ENCODE measurements at regions not wholly inside any gene's neighbourhood (a gene's known extent, or its start where the extent isn't known, plus 50 kb on each side); places are given as distances from the start of the nearest gene placed in this dataset.

DNA sequence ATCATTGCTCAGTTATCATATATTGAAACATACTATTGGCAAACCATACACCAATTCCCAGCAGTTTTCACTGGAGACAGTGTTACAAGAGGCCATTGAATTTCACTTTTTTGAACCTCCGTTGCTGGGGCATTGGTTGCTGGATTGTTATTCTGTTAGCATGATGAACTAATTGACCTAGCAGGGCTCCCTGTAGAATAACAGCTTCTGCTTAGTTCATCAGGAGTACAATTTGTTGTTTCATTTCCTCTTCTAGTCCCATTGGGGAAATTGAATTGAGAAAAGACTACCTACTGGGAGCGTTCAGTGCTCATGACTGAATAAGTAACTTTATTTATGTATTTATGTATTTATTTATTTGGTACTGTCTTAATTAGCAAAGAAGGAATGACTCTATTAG is 151.6 kb downstream of the SLIT2 start:
- no peak overlapping the region for H2BK15ac ChIP-seq (ENCODE audit: low read depth, low read length)
- in situ Hi-C loops (cut with MboI; ENCODE audit: low sequenced_read_pairs) (no loop called here), dilution Hi-C loops (cut with HindIII; ENCODE audit: low sequenced_read_pairs, unreplicated experiment) (no loop called here), intact Hi-C loops (cut with micrococcal nuclease) (no loop called here)
- H3K4me1 ChIP-seq (ENCODE audit: control insufficient read depth, insufficient read depth, low read length), result no peaks in the 10 kb centered on the region
- no peaks in the 10 kb centered on the region for H3K27me3 ChIP-seq (ENCODE audit: control insufficient read depth, insufficient read depth, low read length)
- H3K4me3 ChIP-seq (ENCODE audit: insufficient read depth, low read depth, low read length), result no peak overlapping the region
- H2AFZ ChIP-seq (replicated peaks; ENCODE audit: low read length, poor library complexity), result no peak overlapping the region
- no peak overlapping the region for H2BK20ac ChIP-seq (ENCODE audit: low read depth, low read length)
- ATAC-seq (ENCODE audit: low read depth), result no peak
- no peak overlapping the region for H4K8ac ChIP-seq (ENCODE audit: low read depth in 2 of 2, low read length in 2 of 2)
- BruUV-seq (replicated peaks), result no TSS peak
- ChIA-PET POLR2A (ENCODE audit: unreplicated experiment) (no interaction called here), CTCF (interaction anchor here (0.6 to 1.0 kb wide), 2 partner anchors 10 to 385 kb away, joined by 3 to 5 read pairs; no protein-coding TSS in a partner anchor)
- H3K18ac ChIP-seq (ENCODE audit: low read depth, low read length), result no peak overlapping the region
- no peak overlapping the region for H3K4ac ChIP-seq (ENCODE audit: low read depth, low read length)
- no peak overlapping the region for H4K91ac ChIP-seq (ENCODE audit: insufficient read depth, low read depth, low read length)
- no peaks in the 10 kb centered on the region for H3K79me1 ChIP-seq (ENCODE audit: low read depth in 1 of 2, low read length in 2 of 2)
- no peak overlapping the region for H2BK5ac ChIP-seq (ENCODE audit: low read depth, low read length, poor library complexity, severe bottlenecking)
- no peak overlapping the region for H2BK120ac ChIP-seq (ENCODE audit: low read depth, low read length)
- no peak overlapping the region for H3K4me2 ChIP-seq (ENCODE audit: low read depth, low read length)
- H3K9ac ChIP-seq (ENCODE audit: low read depth, low read length), result no peak overlapping the region
- no peak overlapping the region for H2AK5ac ChIP-seq (ENCODE audit: low read depth, low read length)
- no peak overlapping the region for H3K27ac ChIP-seq (ENCODE audit: insufficient read depth, low read length)
- no peak overlapping the region for H2AK9ac ChIP-seq (replicated peaks; ENCODE audit: low read depth, low read length, poor library complexity)
- no peaks in the 10 kb centered on the region for H3K36me3 ChIP-seq (ENCODE audit: control insufficient read depth, insufficient read depth, low read length)
- no peaks in the 10 kb centered on the region for H3K9me3 ChIP-seq (ENCODE audit: control insufficient read depth, insufficient read depth, low read length)
- no peak overlapping the region for H4K5ac ChIP-seq (ENCODE audit: low read depth, low read length)
- no peak overlapping the region for H3K23ac ChIP-seq (ENCODE audit: low read depth, low read length)
- no peaks in the 10 kb centered on the region for H4K20me1 ChIP-seq (ENCODE audit: insufficient read depth, low read length)
- TF ChIP-seq CHD1 (IDR thresholded peaks at IDR 0.05; ENCODE audit: low read depth, low read length), result no peak
- TF ChIP-seq RCOR1 (IDR thresholded peaks at IDR 0.05; ENCODE audit: insufficient replicate concordance, low read length), result no peak
- TF ChIP-seq, protein P1, sequence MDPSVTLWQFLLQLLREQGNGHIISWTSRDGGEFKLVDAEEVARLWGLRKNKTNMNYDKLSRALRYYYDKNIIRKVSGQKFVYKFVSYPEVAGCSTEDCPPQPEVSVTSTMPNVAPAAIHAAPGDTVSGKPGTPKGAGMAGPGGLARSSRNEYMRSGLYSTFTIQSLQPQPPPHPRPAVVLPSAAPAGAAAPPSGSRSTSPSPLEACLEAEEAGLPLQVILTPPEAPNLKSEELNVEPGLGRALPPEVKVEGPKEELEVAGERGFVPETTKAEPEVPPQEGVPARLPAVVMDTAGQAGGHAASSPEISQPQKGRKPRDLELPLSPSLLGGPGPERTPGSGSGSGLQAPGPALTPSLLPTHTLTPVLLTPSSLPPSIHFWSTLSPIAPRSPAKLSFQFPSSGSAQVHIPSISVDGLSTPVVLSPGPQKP (IDR thresholded peaks at IDR 0.05; ENCODE audit: borderline replicate concordance, low read depth, low read length), result no peak
- TF ChIP-seq, protein P2, sequence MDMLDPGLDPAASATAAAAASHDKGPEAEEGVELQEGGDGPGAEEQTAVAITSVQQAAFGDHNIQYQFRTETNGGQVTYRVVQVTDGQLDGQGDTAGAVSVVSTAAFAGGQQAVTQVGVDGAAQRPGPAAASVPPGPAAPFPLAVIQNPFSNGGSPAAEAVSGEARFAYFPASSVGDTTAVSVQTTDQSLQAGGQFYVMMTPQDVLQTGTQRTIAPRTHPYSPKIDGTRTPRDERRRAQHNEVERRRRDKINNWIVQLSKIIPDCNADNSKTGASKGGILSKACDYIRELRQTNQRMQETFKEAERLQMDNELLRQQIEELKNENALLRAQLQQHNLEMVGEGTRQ (IDR thresholded peaks at IDR 0.05; ENCODE audit: low read depth, low read length), result no peak
- no peak for TF ChIP-seq CEBPB (IDR thresholded peaks at IDR 0.05; ENCODE audit: low read depth, low read length)
- TF ChIP-seq NFE2L2 (IDR thresholded peaks at IDR 0.05; ENCODE audit: low read depth, low read length), result no peak
- TF ChIP-seq RAD21 (IDR thresholded peaks at IDR 0.05; ENCODE audit: low read length), result no peak
- TF ChIP-seq MAFK (IDR thresholded peaks at IDR 0.05; ENCODE audit: low read depth, low read length), result no peak
- TF ChIP-seq, protein P3, sequence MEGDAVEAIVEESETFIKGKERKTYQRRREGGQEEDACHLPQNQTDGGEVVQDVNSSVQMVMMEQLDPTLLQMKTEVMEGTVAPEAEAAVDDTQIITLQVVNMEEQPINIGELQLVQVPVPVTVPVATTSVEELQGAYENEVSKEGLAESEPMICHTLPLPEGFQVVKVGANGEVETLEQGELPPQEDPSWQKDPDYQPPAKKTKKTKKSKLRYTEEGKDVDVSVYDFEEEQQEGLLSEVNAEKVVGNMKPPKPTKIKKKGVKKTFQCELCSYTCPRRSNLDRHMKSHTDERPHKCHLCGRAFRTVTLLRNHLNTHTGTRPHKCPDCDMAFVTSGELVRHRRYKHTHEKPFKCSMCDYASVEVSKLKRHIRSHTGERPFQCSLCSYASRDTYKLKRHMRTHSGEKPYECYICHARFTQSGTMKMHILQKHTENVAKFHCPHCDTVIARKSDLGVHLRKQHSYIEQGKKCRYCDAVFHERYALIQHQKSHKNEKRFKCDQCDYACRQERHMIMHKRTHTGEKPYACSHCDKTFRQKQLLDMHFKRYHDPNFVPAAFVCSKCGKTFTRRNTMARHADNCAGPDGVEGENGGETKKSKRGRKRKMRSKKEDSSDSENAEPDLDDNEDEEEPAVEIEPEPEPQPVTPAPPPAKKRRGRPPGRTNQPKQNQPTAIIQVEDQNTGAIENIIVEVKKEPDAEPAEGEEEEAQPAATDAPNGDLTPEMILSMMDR (conservative IDR thresholded peaks at IDR 0.05; ENCODE audit: low read depth, low read length), result no peak
- no peak for TF ChIP-seq POLR2A (IDR thresholded peaks at IDR 0.05; ENCODE audit: low read depth, low read length)
- TF ChIP-seq SMC3 (IDR thresholded peaks at IDR 0.05; ENCODE audit: low read depth, low read length), result no peak
- no peak overlapping the region; the same call in 1 of the 2 replicates for H3K56ac ChIP-seq (ENCODE audit: extremely low read depth, insufficient read depth, low read length)
- H3K9me1 ChIP-seq (ENCODE audit: insufficient read depth, low read length), result no peaks in the 10 kb centered on the region
- no peak for DNase-seq
- WGBS, 2 experiments (ENCODE audit: extremely low coverage in 2 of 2, insufficient read length in 1 of 2), result no CpG with 5 or more reads among the region's 2 CpGs
- no peak overlapping the region for H3K14ac ChIP-seq (replicated peaks; ENCODE audit: low read depth, low read length)
